Gastrocnemius medialis (tissue), 4 donors: ENCODE measurements at regions not wholly inside any gene's neighbourhood (a gene's known extent, or its start where the extent isn't known, plus 50 kb on each side); places are given as distances from the start of the nearest gene placed in this dataset.

Experiments
- CTCF ChIP-seq, 5 experiments: fragments of 450-650 bp in 3 of 5; fragments of 200-600 bp in 2 of 5; sonication (generic) in 2 of 5; IDR thresholded peaks in 4 of 5; conservative IDR thresholded peaks in 1 of 5; 1 replicate in 4 of 5; 2 replicates in 1 of 5; pipeline ENCODE4 v1.5.1; 2016 to 2019; ENCODE audit warnings: antibody characterized with exemption in 5 of 5, mild to moderate bottlenecking in 3 of 5, moderate library complexity in 3 of 5
- POLR2A ChIP-seq, 2 donors: fragments of 450-650 bp; IDR thresholded peaks; one replicate each; pipeline ENCODE4 v1.6.1; 2017; ENCODE audit warnings: antibody characterized with exemption in 2 of 2, mild to moderate bottlenecking in 2 of 2, moderate library complexity in 2 of 2

DNA sequence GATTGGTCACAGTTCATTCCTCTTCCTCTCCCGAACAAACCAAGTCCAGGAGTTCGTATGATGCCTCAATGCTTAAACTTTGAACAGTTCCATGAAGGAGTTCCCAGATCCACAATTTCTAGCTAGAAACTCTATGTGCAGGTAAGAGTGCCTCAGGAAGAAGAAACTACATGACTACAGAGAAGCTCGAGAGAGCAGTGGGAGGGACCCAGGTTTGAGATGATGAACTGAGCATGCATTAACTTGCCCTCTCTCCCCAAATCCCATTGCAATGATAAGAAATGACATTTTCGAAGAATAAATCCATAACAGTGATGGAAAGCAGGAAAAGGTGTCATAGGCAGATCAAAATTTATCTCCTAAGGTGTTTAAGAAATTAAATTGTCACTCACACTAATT lies 140.6 kb upstream of the JCAD start:
- no peak for TF ChIP-seq POLR2A (IDR thresholded peaks at IDR 0.05)
- TF ChIP-seq CTCF (IDR thresholded peaks at IDR 0.05 in 4 of 5, conservative IDR thresholded peaks at IDR 0.05 in 1 of 5): no peak
